GM12892 (cell line): ENCODE measurements at regions not wholly inside any gene's neighbourhood (a gene's known extent, or its start where the extent isn't known, plus 50 kb on each side); places are given as distances from the start of the nearest gene placed in this dataset.

Experiments
- POLR2A ChIP-seq: IDR thresholded peaks from 2 replicates; pipeline ENCODE4 v1.6.1; 2011; ENCODE audit warnings: low read depth, low read length, control low read depth
- POLR2AphosphoS5 ChIP-seq: IDR thresholded peaks from 2 replicates; pipeline ENCODE4 v1.6.1; 2011; ENCODE audit warnings: low read depth, low read length, control low read depth
- TAF1 ChIP-seq: IDR thresholded peaks from 2 replicates; pipeline ENCODE4 v1.6.1; 2011; ENCODE audit warnings: low read depth, mild to moderate bottlenecking, control low read depth, low read length, borderline replicate concordance

DNA sequence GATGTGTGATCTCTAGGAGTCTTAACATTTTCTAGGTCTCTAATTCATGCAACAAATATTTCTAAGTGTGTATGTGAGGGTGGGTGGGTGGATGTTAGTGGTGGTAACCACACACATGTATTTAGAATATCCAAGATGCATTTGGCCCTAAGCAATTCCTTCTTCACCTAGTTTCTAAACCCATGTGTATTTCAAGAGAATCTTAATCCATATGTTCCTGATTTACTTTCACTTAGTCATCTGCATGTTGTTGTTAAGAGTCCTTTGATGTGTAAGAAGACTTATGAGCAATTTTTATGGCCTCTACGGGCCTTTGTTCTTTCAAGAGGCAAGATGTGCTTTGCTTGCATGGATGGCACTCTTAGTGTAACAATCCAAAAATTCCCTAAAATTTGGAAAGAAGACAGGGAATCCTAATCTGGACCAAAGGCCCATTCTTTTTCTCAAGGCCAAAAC, 282.6 kb downstream of the SPATA31D1 start:
- TF ChIP-seq POLR2A = no peak
- TF ChIP-seq POLR2AphosphoS5 = no peak
- no peak for TF ChIP-seq TAF1
